Hepatocyte (in vitro differentiated cells): ENCODE measurements at regions not wholly inside any gene's neighbourhood (a gene's known extent, or its start where the extent isn't known, plus 50 kb on each side); places are given as distances from the start of the nearest gene placed in this dataset.

Experiments used
- CTCF ChIP-seq: fragments of 200-600 bp; sonication (generic); IDR thresholded peaks from 2 replicates; pipeline ENCODE4 v1.5.1; 2016; ENCODE audit warnings: antibody characterized with exemption, mild to moderate bottlenecking; ENCODE audit not compliant: poor library complexity
- EZH2 ChIP-seq: fragments of 200-600 bp; sonication (generic); IDR thresholded peaks from 2 replicates; pipeline ENCODE4 v1.6.1; 2016; ENCODE audit warnings: antibody characterized with exemption, mild to moderate bottlenecking, borderline replicate concordance

- TF ChIP-seq CTCF = no peak
- no peak for TF ChIP-seq EZH2
These were observed 142.0 kb upstream of the AGBL1 start for GRCh38 chr15:85937661-85938060.
